CD4-positive, alpha-beta T cell (primary cell): ENCODE measurements at regions not wholly inside any gene's neighbourhood (a gene's known extent, or its start where the extent isn't known, plus 50 kb on each side); places are given as distances from the start of the nearest gene placed in this dataset.
"Not testable (repeated sequence)": the region's sequence is repeated elsewhere in the genome, so short reads cannot be mapped to it uniquely, and the experiment has no call there.

Experiments used
- ATAC-seq: fragments of 200-7000 bp; cut with Tn5 transposase; one replicate; pipeline ENCODE4 v1.10.0; 2022; ENCODE audit warnings: mild to moderate bottlenecking; ENCODE audit not compliant: poor library complexity
- CTCF ChIA-PET: fragments of 350-600 bp; sonication (Branson Sonifier 250); formaldehyde crosslinking; loops from one replicate; lab custom pipeline; 2021; ENCODE audit warnings: antibody characterized with exemption, inconsistent platforms; lab: Charles Lee
- POLR2A ChIA-PET: fragments of 350-600 bp; sonication (Branson Sonifier 250); formaldehyde crosslinking; loops from one replicate; lab custom pipeline; 2021; ENCODE audit warnings: antibody characterized with exemption, inconsistent platforms; lab: Charles Lee
- DNase-seq, 14 experiments: peaks; one replicate each; pipeline ENCODE4 v3.0.0-alpha.2; 2013 to 2020; ENCODE audit warnings: mixed read lengths in 2 of 14
- H3K27ac ChIP-seq, 2 donors: one replicate each; pipeline versions ENCODE4 v1.5.1 to v1.7.0; 2013; ENCODE audit warnings: low read length in 2 of 2, low read depth in 1 of 2, mild to moderate bottlenecking in 1 of 2
- H3K27me3 ChIP-seq, 2 experiments: 1 replicate in 1 of 2; 2 replicates in 1 of 2; pipeline versions ENCODE4 v1.6.1 to v1.7.0; 2013; ENCODE audit warnings: low read length in 2 of 2, control low read depth in 1 of 2, mild to moderate bottlenecking in 1 of 2, moderate library complexity in 1 of 2; ENCODE audit not compliant: insufficient read depth in 2 of 2, control insufficient read depth in 1 of 2
- H3K36me3 ChIP-seq: one replicate; pipeline ENCODE4 v1.6.1; 2013; ENCODE audit warnings: low read length, control low read depth; ENCODE audit not compliant: insufficient read depth
- H3K4me1 ChIP-seq: one replicate; pipeline ENCODE4 v1.6.1; 2013; ENCODE audit warnings: low read length, control low read depth; ENCODE audit not compliant: insufficient read depth
- H3K4me3 ChIP-seq: one replicate; pipeline ENCODE4 v1.5.1; 2013; ENCODE audit warnings: mild to moderate bottlenecking, low read length, moderate library complexity
- H3K9me3 ChIP-seq, 2 experiments: 1 replicate in 1 of 2; 2 replicates in 1 of 2; pipeline versions ENCODE4 v1.6.1 to v1.7.0; 2013; ENCODE audit warnings: low read length in 2 of 2, mild to moderate bottlenecking in 2 of 2, control low read depth in 1 of 2, moderate library complexity in 1 of 2; ENCODE audit not compliant: control insufficient read depth in 1 of 2, insufficient read depth in 1 of 2
- H3K27ac Mint-ChIP-seq: one replicate; pipeline ENCODE4 v1.8.0; 2020; ENCODE audit warnings: mixed read lengths
- H3K27me3 Mint-ChIP-seq: one replicate; pipeline ENCODE4 v1.8.0; 2021; ENCODE audit warnings: mixed read lengths
- H3K36me3 Mint-ChIP-seq: one replicate; pipeline ENCODE4 v1.8.0; 2021; ENCODE audit warnings: low read depth, mixed read lengths
- H3K4me1 Mint-ChIP-seq: one replicate; pipeline ENCODE4 v1.8.0; 2021; ENCODE audit warnings: low read depth, mixed read lengths
- H3K4me3 Mint-ChIP-seq: one replicate; pipeline ENCODE4 v1.8.0; 2020; ENCODE audit warnings: mild to moderate bottlenecking, mixed read lengths
- H3K9me3 Mint-ChIP-seq: one replicate; pipeline ENCODE4 v1.8.0; 2020; ENCODE audit warnings: mixed read lengths
- intact Hi-C, 2 experiments: fragments of 100-400 bp; cut with DNase I in 1 of 2; cut with micrococcal nuclease in 1 of 2; formaldehyde crosslinking; loops; one replicate each; pipeline versions ENCODE4 v1.15.1 to v1.9.0; 2023 to 2025; cut with DNase I, micrococcal nuclease
- TF ChIP-seq, protein P1 (sequence below): fragments of 200-600 bp; IDR thresholded peaks from one replicate; pipeline ENCODE4 v1.8.0; 2022; ENCODE audit warnings: antibody characterized with exemption, mild to moderate bottlenecking

DNA sequence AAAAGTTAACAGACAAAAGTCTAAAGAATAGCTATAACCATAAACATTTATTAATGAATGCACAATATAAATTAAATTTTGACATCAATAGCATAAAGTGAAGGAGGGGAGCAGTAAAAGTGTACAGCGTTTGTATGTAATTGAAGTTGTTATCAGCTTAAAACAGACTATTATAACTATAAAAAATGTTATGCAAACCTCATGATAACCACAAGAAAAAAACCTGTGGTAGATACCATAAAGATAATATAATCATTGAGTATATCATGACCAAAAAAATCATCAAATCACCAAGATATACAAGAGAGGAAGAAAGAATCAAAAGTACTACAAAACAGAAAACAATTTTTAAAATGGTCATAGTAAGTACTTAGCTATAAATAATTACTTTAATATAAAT lies 122.1 kb upstream of the ID2 start:
- peaks cover 5 to 15% of the 10 kb centered on the region in 2 experiments for H3K9me3 ChIP-seq
- Mint-ChIP-seq H3K9me3 (peaks cover 14% of the 10 kb centered on the region), H3K36me3 (peaks cover 3% of the 10 kb centered on the region), H3K27me3 (no peaks in the 10 kb centered on the region), H3K27ac (no peak overlapping the region), H3K4me1 (no peaks in the 10 kb centered on the region), H3K4me3 (no peak overlapping the region)
- CTCF ChIA-PET, result no interaction called here
- TF ChIP-seq, protein P1, sequence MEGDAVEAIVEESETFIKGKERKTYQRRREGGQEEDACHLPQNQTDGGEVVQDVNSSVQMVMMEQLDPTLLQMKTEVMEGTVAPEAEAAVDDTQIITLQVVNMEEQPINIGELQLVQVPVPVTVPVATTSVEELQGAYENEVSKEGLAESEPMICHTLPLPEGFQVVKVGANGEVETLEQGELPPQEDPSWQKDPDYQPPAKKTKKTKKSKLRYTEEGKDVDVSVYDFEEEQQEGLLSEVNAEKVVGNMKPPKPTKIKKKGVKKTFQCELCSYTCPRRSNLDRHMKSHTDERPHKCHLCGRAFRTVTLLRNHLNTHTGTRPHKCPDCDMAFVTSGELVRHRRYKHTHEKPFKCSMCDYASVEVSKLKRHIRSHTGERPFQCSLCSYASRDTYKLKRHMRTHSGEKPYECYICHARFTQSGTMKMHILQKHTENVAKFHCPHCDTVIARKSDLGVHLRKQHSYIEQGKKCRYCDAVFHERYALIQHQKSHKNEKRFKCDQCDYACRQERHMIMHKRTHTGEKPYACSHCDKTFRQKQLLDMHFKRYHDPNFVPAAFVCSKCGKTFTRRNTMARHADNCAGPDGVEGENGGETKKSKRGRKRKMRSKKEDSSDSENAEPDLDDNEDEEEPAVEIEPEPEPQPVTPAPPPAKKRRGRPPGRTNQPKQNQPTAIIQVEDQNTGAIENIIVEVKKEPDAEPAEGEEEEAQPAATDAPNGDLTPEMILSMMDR, result no peak
- POLR2A ChIA-PET, result interaction anchor here (0.7 to 1.7 kb wide), 3 partner anchors 14 to 122 kb away, joined by 3 to 4 read pairs (median 3); partner anchors contain the start of gene ID2
- ATAC-seq (no peak), DNase-seq (no peak)
- intact Hi-C loops, result no loop called here
- peaks cover 7% of the 10 kb centered on the region for H3K4me1 ChIP-seq
- H3K27ac ChIP-seq, result no peak overlapping the region
- H3K36me3 ChIP-seq, result no peaks in the 10 kb centered on the region
- H3K27me3 ChIP-seq, result no peaks in the 10 kb centered on the region
- no peak overlapping the region for H3K4me3 ChIP-seq

DNA sequence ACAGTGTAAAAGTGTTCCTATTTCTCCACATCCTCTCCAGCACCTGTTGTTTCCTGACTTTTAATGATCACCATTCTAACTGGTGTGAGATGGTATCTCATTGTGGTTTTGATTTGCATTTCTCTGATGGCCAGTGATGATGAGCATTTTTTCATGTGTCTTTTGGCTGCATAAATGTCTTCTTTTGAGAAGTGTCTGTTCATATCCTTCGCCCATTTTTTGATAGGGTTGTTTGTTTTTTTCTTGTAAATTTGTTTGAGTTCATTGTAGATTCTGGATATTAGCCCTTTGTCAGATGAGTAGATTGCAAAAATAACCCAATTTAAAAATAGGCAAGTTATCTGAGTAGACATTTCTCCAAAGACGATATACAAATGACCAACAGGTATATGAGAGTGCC lies 120.2 kb upstream of the ID2 start:
- ATAC-seq, POLR2A ChIA-PET, H3K36me3 Mint-ChIP-seq, CTCF ChIA-PET, H3K27me3 ChIP-seq, H3K4me1 Mint-ChIP-seq, H3K4me3 Mint-ChIP-seq, H3K27ac ChIP-seq, H3K4me1 ChIP-seq, H3K27me3 Mint-ChIP-seq, intact Hi-C loops, H3K27ac Mint-ChIP-seq, DNase-seq, H3K4me3 ChIP-seq, H3K36me3 ChIP-seq: not testable (repeated sequence)
- peaks cover 5 to 15% of the 10 kb centered on the region in 2 experiments for H3K9me3 ChIP-seq
- peaks cover 12% of the 10 kb centered on the region for H3K9me3 Mint-ChIP-seq

DNA sequence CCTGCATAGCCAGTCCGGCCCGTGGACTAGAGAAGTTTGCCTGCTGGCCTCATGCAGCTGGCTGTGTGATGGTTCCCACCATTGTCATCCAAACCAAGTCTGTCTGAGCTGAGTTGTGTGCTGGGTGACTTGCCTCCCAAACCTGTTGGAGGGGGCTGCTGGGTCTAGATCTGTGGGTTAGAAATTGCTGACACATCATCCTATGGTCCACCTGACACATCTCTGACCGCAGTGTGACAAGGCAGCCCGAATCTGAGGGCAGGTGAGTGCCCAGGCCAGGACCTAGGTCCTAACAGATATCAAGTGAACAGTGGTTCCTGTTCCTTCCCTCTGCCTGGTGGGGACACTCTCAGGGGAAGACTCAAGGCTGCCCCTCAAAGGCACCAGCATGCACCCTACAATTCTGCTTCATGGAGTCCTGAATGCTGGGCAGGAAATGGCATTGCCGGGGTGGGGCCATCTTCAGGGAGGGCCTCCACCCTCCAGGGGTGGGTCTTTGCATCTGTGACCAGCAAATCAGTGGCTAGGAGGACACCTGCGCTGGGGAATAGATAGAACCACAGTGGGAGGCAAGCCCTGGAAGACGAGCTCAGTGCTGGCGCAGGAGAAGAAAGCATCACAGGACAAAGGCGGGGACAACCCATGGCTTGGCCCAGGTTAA lies 117.9 kb upstream of the ID2 start:
- Mint-ChIP-seq H3K27ac (no peak overlapping the region), H3K27me3 (no peaks in the 10 kb centered on the region), H3K4me1 (no peaks in the 10 kb centered on the region), H3K9me3 (peaks cover 4% of the 10 kb centered on the region), H3K4me3 (no peak overlapping the region), H3K36me3 (peaks cover 3% of the 10 kb centered on the region)
- DNase-seq (peak in 1 of 14 experiments; percentile 25), ATAC-seq (no peak)
- Histone ChIP-seq H3K36me3 (no peaks in the 10 kb centered on the region), H3K4me1 (peaks cover 7% of the 10 kb centered on the region), H3K4me3 (no peak overlapping the region), H3K27me3 (no peaks in the 10 kb centered on the region), H3K9me3 (peaks cover 0 to 11% of the 10 kb centered on the region in 2 experiments), H3K27ac (no peak overlapping the region)
- TF ChIP-seq, protein P1, result no peak
- POLR2A ChIA-PET, result no interaction called here
- intact Hi-C loops, result no loop called here
- CTCF ChIA-PET, result no interaction called here

DNA sequence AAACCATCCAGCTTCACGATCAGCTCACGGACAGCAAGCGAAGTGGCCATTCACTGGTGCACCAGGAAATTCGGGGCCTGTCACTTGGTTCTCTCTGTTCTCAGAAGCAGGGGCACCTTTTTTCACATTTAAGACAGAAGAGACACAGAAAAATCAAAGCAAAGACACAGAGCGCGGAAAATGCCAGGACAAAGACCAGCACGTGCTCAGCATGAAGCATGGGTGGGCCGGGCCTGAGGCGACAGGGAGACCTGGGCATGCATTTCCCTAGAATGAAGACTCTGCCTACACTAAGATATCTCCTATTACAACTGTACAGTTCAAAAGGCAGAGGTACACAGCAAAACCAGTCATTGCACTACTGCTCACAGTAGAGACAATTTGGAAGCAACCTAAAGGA lies 117.4 kb upstream of the ID2 start:
- H3K4me1 Mint-ChIP-seq, result no peaks in the 10 kb centered on the region
- Histone ChIP-seq H3K4me1 (peaks cover 7% of the 10 kb centered on the region), H3K4me3 (no peak overlapping the region), H3K27me3 (no peaks in the 10 kb centered on the region), H3K27ac (no peak overlapping the region), H3K9me3 (peaks cover 0 to 10% of the 10 kb centered on the region in 2 experiments), H3K36me3 (no peaks in the 10 kb centered on the region)
- peaks cover 3% of the 10 kb centered on the region for H3K36me3 Mint-ChIP-seq
- H3K4me3 Mint-ChIP-seq, result no peak overlapping the region
- H3K27ac Mint-ChIP-seq, result no peak overlapping the region
- intact Hi-C loops, result no loop called here
- TF ChIP-seq, protein P1, result no peak
- no peaks in the 10 kb centered on the region for H3K27me3 Mint-ChIP-seq
- DNase-seq (no peak), ATAC-seq (no peak)
- ChIA-PET CTCF (no interaction called here), POLR2A (no interaction called here)
- peaks cover 4% of the 10 kb centered on the region for H3K9me3 Mint-ChIP-seq
